Ramos (cell line): ENCODE measurements at regions not wholly inside any gene's neighbourhood (a gene's known extent, or its start where the extent isn't known, plus 50 kb on each side); places are given as distances from the start of the nearest gene placed in this dataset.
"Not testable (repeated sequence)": the region's sequence is repeated elsewhere in the genome, so short reads cannot be mapped to it uniquely, and the experiment has no call there.

Experiments used
- in situ Hi-C: fragments of 300-500 bp; cut with MboI; formaldehyde crosslinking; loops from one replicate; pipeline ENCODE4 v1.14.3; 2022; ENCODE audit warnings: low sequenced_read_pairs; ENCODE audit not compliant: unreplicated experiment

DNA sequence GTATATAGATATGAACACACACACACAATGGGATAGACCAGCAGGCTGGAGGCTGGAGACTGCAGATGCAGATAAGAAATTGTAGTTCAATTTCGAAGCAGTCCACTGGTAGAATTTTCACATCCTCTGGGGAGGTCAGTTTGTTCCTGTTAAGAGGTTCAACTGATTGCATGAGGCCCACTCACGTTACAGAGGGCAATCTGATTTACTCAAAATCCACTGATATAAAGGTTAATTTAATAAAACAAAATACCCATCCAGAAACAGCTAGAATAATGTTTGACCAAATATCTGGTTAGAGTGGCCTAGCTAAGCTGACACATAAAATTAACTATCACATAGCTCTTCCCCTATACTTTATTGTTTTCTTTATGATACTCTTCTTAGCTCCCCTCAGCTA, 162.9 kb upstream of the SMIM30 start:
- in situ Hi-C loops: no loop called here

DNA sequence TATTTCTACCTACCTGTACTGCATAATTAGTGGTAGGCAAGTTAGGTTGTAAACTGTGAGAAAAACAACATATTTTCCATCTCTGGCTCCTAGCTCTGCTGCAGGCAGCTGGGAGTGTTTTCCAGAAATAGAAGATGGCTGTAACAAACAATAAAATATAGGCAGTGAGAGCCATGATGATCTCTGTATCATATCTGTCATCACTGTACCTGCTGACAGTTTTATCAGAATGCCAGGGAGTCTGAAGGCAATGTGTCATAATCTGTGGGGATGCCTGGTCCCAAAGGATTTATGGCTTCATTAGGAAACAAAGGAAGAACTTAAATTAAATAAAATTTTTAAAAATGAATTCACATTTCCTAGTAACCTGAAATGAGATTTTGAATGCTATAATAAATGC, 160.9 kb upstream of the SMIM30 start:
- in situ Hi-C loops: no loop called here

DNA sequence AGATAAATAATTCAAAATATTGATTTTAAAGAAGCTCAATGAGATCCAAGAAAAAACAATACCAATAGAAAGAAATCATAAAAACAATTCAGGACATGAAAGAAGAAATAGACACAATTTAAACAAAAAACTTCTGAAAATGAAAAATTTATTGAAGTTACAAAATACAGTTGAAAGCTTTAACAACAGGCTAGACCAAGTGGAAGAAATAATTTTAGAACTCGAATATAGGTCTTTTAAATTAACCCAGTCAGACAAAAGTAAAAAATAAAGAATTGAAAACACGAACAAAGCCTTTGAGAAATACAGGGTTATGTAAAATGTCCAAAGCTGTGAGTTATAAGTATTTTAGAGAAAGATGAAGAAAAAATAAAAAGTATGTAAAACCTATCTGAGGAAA, 152.4 kb upstream of the SMIM30 start:
- in situ Hi-C loops: no loop called here

DNA sequence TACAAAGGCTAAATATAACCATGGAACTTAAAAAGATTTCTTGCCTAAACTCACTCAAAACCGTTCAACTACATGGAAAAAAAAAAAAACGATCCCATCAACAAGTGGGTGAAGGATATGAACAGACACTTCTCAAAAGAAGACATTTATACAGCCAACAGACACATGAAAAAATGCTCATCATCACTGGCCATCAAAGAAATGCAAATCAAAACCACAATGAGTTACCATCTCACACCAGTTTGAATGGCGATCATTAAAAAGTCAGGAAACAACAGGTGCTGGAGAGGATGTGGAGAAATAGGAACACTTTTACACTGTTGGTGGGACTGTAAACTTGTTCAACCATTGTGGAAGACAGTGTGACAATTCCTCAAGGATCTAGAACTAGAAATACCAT, 151.2 kb upstream of the SMIM30 start:
- in situ Hi-C loops: not testable (repeated sequence)

GRCh38 chr7:113268757-113269156, 150.4 kb upstream of the SMIM30 start:
- in situ Hi-C loops: no loop called here

DNA sequence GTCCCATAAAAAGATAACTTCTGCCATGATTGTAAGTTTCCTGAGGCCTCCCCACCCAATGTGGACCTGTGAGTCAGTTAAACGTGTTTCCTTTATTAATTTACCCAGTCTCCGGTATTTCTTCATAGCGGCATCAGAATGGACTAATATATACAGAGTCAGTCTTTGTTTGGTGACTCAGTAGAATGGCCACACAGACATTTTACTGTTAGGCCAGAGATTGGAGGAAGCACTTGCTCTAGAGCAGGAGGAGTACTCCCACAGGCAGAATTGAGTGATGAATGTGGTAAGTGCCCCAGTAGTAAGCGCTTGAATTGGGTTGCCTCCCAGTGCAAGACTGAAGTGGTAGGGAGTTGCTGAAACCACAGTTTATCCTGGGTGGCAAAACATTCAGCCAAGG, 149.5 kb upstream of the SMIM30 start:
- in situ Hi-C loops: no loop called here

DNA sequence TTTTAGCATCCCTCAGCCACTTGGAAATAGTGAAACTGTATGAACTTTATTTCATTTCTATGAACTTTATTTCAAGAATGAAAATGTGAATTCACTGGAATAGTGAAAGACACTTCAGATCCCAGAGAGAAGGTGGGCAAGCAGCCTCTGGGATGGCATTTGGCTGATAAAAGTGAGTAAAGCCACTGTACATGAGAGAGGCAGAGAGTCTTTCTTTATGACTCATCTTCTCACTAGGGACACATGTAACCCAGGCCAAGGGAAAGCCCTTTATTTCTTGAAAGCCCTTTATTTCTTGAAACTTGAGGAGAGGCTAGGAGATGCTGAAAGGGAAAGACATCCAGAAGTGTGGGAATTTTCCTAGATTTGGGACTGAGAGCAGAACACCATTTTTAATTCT, 148.9 kb upstream of the SMIM30 start:
- in situ Hi-C loops: no loop called here

- in situ Hi-C loops: no loop called here
Observed at GRCh38 chr7:113263749-113264148, 145.4 kb upstream of the SMIM30 start.

GRCh38 chr7:113263215-113263742, 144.9 kb upstream of the SMIM30 start:
- in situ Hi-C loops: not testable (repeated sequence)

- in situ Hi-C loops: no loop called here
Observed at GRCh38 chr7:113256883-113257531, 138.7 kb upstream of the SMIM30 start.

GRCh38 chr7:113247198-113247597, 128.8 kb upstream of the SMIM30 start:
- in situ Hi-C loops: no loop called here

- in situ Hi-C loops: no loop called here
Observed at GRCh38 chr7:113246738-113247137, 128.4 kb upstream of the SMIM30 start.

DNA sequence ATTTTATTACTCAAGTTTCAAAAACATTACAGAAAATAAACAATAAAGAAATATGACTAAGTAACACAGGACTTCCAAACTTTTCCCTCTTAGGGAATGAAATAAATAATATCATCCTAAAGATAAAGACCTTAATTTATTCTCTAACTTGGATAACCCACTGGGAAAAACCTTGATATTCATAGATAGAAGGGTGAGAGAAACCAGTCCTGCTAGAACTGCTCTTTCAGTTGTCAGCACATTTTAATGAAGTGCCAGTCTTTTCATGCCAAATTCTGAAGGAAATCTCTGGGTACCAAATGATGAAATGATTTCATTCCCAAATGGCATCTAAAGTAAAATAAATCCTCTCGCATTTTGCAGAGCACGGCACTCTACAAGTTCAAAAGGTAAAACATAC, 114.5 kb upstream of the SMIM30 start:
- in situ Hi-C loops: no loop called here

DNA sequence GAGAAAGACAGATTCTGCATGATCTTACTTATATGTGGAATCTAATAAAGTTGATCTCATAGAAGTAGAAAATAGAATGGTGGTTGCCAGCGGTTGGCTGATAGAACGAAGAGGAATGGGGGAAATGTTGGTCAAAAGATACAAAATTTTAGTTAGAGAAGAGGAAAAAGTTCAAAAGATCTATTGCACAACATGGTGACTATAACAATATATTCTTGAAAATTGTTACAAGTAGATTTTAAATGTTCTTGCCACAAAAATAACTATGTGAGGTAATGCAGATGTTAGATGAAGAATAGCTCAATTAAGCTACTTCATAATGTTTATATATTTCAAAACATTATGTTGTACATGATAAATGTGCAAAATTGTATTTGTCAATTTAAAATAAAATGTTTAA, 112.3 kb upstream of the SMIM30 start:
- in situ Hi-C loops: no loop called here

DNA sequence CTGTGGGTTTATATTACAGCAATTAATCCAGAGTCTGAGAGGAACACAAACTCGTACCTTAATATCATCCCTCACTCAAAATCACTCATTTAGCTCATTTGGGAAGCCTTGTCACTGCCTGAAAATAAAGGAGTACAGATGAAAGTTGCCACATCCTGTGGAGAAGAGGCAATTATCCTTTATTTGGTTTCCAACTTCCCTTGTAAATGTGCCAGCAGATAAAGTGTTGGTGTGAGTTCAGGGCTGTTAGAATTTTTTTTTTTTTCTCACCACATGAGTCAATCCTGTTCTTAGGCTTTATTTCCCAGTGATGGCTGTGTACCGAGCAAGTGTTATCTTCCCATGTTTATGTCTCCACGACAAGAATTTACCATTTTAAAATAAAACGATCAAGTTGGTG, 99.0 kb upstream of the SMIM30 start:
- in situ Hi-C loops: no loop called here

DNA sequence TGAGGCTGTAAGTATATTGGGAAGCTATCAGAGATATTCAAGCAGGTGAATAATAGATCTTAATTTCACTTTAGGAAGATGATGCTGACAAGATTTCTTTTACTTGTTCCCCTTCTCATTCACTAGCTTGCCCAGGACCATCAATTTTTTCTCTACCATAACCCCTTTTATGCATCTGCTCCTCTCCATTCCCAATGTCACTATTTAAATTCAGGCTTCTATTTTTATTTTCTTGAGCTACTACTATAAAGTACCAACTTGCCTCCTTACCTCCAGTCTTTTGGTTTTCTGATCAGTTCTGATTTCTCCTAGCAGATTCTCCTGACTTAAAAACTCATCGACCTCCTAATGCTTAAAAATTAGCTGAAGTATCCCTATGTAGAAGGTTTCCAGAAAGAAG, 97.7 kb upstream of the SMIM30 start:
- in situ Hi-C loops: no loop called here

DNA sequence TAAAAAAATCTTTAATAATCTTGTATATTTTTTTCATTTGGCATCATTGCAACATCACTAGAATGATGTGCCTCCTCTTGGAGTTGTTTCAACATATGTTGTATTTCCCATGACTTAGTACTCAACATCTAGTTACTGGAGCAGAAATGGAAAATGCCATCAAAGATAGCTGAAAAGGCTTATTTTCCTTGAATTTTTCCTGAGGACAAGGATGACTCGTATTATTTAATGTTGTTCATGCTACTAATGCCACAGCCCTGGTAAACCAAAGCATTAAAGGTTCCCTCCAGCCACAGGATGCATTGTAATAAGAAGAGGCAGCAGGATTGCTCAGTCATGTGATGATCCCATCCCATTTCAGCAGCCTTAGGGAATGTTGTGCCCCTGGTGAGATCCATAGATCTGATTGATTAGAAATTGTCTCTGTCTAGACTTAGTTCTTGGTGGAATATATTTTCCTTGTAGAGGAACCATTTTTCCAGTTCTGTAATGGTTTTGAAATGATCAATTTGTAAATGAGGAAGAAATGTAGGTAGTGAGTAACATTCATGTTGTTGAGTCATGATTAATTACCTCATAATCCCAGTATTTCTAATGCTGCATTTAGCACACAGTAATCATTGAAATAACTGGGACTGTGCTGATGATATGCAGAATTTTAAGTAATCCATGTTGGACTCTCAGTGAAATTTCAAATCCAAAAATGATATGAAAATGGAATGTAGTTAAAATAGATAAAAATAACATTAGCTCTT, 91.3 kb upstream of the SMIM30 start:
- in situ Hi-C loops: no loop called here

DNA sequence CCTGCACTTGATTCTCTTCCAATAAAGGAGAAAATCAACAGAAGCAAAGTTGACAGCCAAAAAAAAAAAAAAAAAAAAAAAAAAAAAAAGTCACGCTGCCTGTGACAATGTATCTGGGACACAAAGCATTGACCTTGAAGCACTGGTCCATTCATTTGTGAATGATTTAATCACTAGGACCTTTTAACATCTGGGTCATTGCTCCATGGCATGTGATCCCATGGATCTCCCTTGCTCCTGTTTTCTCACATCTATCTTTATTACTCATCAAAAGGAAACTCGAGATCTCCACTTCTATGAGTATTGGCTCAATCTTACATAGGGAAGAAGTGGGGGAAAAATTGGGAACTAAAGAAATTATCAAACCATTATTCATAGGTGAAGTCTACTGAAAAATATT, 89.6 kb upstream of the SMIM30 start:
- in situ Hi-C loops: no loop called here

DNA sequence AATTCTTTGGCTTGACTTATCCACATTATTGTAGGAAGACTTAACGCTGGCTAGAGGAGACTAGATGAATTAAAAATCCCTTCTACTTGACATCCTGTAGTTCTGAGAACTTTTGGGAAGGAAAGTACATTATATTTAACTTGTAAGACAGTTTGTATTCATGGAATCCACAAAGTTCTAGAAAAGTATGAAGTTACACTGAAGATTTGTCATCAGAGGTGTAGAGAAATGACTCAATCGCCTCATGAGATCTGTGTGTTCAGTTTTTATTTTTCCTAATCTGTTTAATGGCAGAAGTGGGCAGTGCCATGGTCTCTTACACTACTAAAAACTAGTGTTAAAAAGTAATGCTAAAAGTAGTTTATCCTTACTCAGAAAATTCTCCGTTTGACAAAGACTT, 89.1 kb upstream of the SMIM30 start:
- in situ Hi-C loops: no loop called here

DNA sequence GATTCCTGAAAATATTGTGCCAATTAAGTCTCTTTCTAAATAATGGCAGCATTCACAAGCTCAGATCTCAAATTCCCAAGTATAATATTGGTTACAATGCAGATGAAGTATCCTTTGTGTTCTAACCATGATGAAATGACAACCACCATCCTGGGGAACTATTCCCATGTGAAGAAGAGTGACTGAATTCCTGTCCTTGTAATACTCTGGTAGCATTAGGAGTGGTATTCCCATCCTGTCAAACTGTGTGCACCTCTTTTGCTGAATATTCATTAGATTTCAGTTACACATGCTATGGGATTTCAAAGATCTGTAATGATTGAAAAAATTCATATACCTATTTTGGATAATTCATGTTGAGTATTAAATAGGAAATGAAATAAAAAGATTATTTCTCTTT, 86.1 kb upstream of the SMIM30 start:
- in situ Hi-C loops: no loop called here

DNA sequence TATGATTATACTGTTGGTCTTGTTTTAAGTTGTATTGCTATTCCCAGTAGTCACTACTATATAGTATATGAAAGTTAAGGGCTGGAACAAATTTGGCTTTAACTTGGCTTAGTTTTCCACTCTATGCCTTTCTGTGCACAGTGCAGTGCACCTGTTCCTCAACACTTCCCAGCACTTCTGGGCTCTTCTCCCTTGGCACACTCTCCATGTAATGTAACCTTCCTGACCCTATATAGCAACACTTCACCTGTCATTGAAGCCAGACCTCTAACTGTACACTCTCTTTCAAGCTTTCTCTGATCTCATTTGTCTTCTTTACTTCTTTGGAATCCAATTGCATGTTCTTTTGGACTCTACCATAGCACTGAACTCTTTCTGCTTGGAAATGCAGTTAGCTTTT, 83.9 kb upstream of the SMIM30 start:
- in situ Hi-C loops: no loop called here

GRCh38 chr7:113200281-113200680, 81.9 kb upstream of the SMIM30 start:
- in situ Hi-C loops: no loop called here
